MV-4-11 (cell line): ENCODE measurements at regions not wholly inside any gene's neighbourhood (a gene's known extent, or its start where the extent isn't known, plus 50 kb on each side); places are given as distances from the start of the nearest gene placed in this dataset.

Source experiments
- DNase-seq: peaks from one replicate; lab custom pipeline; 2025; lab: John Stamatoyannopoulos, UW

DNA sequence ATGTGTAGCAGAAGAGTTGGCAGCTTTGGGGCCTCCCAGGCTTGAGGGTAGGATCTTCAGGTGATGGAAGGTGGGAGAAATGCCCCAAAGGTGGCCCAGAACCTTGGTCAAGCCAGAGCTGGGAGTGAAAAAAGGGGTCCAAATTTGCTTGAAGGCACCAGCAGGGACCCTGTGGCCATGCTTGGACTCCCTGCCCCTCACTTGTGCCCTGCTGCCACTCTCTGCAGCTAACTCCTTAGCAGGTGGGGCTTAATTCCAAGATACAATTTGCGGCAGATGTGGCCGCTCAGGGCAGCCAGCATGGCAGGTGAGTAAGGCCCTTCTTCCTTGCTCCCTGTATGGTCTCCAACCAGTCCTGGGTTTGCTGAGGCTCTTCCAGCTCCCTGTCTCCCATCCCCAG lies 51.3 kb upstream of the ADRA1D start:
- DNase-seq: no peak

DNA sequence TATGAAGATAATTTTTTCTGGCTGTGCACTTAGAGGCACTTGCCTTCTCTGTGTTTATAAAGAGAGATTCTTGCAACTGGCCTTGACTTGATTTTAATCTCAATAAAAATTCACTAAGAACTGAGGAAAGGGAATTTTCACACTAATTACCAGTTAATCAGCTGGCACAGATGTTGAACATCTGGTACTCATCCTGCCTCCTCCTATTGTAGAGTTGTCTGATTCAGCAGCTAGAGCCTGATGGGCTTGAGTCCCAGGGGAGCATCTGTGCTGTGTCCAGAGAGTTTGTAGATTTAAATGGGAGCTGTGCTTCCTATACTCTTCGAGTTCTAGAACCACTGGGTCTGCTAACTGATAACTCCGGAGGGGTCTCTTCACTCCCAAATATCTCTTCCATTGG lies 50.7 kb upstream of the ADRA1D start:
- DNase-seq: no peak

DNA sequence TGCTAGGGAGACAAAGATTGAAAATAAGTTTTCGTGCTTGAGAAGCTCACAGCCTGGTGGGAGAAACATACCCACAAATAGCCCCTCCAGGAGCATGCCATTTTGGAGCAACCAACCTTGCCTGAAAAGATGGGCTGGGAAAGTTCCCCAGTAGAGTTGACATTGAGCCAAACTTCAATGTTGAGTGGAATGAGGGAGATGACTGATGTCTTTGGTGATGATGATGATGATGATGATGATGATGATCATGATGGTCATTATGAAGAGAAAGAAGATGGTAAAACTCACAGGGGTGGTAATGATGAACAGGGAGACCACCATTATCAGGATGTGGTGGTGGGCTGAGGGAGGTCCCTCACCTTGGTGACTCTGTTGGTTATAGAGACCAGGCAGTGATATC lies 50.1 kb upstream of the ADRA1D start:
- no peak for DNase-seq
